HepG2 (cell line): ENCODE measurements at regions not wholly inside any gene's neighbourhood (a gene's known extent, or its start where the extent isn't known, plus 50 kb on each side); places are given as distances from the start of the nearest gene placed in this dataset.

Source experiments
- CEBPB ChIP-seq: IDR thresholded peaks from 2 replicates; pipeline ENCODE4 v1.6.1; 2011; ENCODE audit warnings: low read depth, low read length, improper control_type of control experiment, borderline replicate concordance
- KDM5A ChIP-seq: fragments of 200-600 bp; sonication (generic); IDR thresholded peaks from 2 replicates; pipeline ENCODE4 v1.7.0; 2018; ENCODE audit warnings: antibody characterized with exemption, mild to moderate bottlenecking, low read length, borderline replicate concordance
- PHF8 ChIP-seq: sonication (generic); formaldehyde crosslinking; IDR thresholded peaks from 2 replicates; pipeline ENCODE4 v1.5.0; 2020; ENCODE audit warnings: missing genetic modification reagents
- POLR2A ChIP-seq, 2 experiments: IDR thresholded peaks; 2 replicates each; pipeline ENCODE4 v1.6.1; 2011; ENCODE audit warnings: low read depth in 2 of 2, low read length in 2 of 2, mild to moderate bottlenecking in 1 of 2, moderate library complexity in 1 of 2; ENCODE audit not compliant: insufficient read depth in 1 of 2
- POLR2AphosphoS5 ChIP-seq: IDR thresholded peaks from 2 replicates; pipeline ENCODE4 v1.6.1; 2012; ENCODE audit warnings: low read depth, low read length
- PRMT3 ChIP-seq: sonication (generic); formaldehyde crosslinking; IDR thresholded peaks from 2 replicates; pipeline ENCODE4 v1.8.1; 2022; ENCODE audit warnings: low read depth, mild to moderate bottlenecking, moderate library complexity, missing genetic modification reagents, borderline replicate concordance
- ZBTB20 ChIP-seq: sonication (generic); formaldehyde crosslinking; IDR thresholded peaks from 2 replicates; pipeline ENCODE4 v1.8.1; 2023; ENCODE audit warnings: missing genetic modification reagents, low read depth, mild to moderate bottlenecking, borderline replicate concordance
- ZKSCAN5 ChIP-seq: sonication (generic); formaldehyde crosslinking; IDR thresholded peaks from 2 replicates; pipeline ENCODE4 v1.5.1; 2020; ENCODE audit warnings: mild to moderate bottlenecking, missing genetic modification reagents
- TF ChIP-seq, protein P1 (sequence below): sonication (generic); formaldehyde crosslinking; IDR thresholded peaks from 2 replicates; pipeline ENCODE4 v1.5.0; 2020; ENCODE audit warnings: mild to moderate bottlenecking, missing genetic modification reagents, moderate library complexity
- TF ChIP-seq, protein P2 (sequence below): sonication (generic); formaldehyde crosslinking; IDR thresholded peaks from 2 replicates; pipeline ENCODE4 v1.4.0; 2020; ENCODE audit warnings: missing genetic modification reagents
- TF ChIP-seq, protein P3 (sequence below): sonication (generic); formaldehyde crosslinking; IDR thresholded peaks from 2 replicates; pipeline ENCODE4 v1.5.1; 2020; ENCODE audit warnings: missing genetic modification reagents, mild to moderate bottlenecking, borderline replicate concordance

DNA sequence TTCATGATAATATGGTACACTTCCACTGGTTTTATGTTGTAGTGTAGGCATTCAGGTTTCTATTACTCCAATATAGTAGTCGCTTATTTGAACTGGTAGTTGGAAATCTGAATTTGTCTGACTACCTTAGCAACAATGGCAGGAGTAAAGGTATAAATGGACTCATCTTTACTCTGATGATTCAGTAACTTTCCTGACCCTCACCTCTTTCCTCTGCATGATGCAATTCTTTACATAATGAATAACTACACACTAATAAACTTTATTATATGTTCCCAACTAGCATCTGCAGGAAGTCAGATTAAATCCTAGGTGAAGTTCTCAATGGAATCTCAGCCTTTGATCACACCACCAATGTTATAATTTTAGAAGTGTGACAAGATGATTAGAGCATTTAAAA lies 70.5 kb upstream of the ATP2B1 start:
- TF ChIP-seq ZBTB20 (CRISPR knock-in tag), result no peak
- TF ChIP-seq, protein P1, sequence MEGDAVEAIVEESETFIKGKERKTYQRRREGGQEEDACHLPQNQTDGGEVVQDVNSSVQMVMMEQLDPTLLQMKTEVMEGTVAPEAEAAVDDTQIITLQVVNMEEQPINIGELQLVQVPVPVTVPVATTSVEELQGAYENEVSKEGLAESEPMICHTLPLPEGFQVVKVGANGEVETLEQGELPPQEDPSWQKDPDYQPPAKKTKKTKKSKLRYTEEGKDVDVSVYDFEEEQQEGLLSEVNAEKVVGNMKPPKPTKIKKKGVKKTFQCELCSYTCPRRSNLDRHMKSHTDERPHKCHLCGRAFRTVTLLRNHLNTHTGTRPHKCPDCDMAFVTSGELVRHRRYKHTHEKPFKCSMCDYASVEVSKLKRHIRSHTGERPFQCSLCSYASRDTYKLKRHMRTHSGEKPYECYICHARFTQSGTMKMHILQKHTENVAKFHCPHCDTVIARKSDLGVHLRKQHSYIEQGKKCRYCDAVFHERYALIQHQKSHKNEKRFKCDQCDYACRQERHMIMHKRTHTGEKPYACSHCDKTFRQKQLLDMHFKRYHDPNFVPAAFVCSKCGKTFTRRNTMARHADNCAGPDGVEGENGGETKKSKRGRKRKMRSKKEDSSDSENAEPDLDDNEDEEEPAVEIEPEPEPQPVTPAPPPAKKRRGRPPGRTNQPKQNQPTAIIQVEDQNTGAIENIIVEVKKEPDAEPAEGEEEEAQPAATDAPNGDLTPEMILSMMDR (CRISPR knock-in tag), result no peak
- no peak for TF ChIP-seq ZKSCAN5 (CRISPR knock-in tag)
- TF ChIP-seq PHF8, result no peak
- no peak for TF ChIP-seq KDM5A
- no peak for TF ChIP-seq CEBPB
- TF ChIP-seq, protein P2, sequence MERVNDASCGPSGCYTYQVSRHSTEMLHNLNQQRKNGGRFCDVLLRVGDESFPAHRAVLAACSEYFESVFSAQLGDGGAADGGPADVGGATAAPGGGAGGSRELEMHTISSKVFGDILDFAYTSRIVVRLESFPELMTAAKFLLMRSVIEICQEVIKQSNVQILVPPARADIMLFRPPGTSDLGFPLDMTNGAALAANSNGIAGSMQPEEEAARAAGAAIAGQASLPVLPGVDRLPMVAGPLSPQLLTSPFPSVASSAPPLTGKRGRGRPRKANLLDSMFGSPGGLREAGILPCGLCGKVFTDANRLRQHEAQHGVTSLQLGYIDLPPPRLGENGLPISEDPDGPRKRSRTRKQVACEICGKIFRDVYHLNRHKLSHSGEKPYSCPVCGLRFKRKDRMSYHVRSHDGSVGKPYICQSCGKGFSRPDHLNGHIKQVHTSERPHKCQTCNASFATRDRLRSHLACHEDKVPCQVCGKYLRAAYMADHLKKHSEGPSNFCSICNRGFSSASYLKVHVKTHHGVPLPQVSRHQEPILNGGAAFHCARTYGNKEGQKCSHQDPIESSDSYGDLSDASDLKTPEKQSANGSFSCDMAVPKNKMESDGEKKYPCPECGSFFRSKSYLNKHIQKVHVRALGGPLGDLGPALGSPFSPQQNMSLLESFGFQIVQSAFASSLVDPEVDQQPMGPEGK (CRISPR knock-in tag), result no peak
- no peak for TF ChIP-seq POLR2A (IDR thresholded peaks at IDR 0.05; ENCODE audit: insufficient read depth in 1 of 2, low read depth in 2 of 2, low read length in 2 of 2)
- no peak for TF ChIP-seq POLR2AphosphoS5
- TF ChIP-seq, protein P3, sequence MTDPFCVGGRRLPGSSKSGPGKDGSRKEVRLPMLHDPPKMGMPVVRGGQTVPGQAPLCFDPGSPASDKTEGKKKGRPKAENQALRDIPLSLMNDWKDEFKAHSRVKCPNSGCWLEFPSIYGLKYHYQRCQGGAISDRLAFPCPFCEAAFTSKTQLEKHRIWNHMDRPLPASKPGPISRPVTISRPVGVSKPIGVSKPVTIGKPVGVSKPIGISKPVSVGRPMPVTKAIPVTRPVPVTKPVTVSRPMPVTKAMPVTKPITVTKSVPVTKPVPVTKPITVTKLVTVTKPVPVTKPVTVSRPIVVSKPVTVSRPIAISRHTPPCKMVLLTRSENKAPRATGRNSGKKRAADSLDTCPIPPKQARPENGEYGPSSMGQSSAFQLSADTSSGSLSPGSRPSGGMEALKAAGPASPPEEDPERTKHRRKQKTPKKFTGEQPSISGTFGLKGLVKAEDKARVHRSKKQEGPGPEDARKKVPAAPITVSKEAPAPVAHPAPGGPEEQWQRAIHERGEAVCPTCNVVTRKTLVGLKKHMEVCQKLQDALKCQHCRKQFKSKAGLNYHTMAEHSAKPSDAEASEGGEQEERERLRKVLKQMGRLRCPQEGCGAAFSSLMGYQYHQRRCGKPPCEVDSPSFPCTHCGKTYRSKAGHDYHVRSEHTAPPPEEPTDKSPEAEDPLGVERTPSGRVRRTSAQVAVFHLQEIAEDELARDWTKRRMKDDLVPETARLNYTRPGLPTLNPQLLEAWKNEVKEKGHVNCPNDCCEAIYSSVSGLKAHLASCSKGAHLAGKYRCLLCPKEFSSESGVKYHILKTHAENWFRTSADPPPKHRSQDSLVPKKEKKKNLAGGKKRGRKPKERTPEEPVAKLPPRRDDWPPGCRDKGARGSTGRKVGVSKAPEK (CRISPR knock-in tag), result no peak
- TF ChIP-seq PRMT3, result no peak
